ENCODE measurements at regions not wholly inside any gene's neighbourhood (a gene's known extent, or its start where the extent isn't known, plus 50 kb on each side); places are given as distances from the start of the nearest gene placed in this dataset.

GRCh38 chr6:21968411-21968810 lies 328.4 kb downstream of the PRL start:
- DNase-seq: no peak

DNA sequence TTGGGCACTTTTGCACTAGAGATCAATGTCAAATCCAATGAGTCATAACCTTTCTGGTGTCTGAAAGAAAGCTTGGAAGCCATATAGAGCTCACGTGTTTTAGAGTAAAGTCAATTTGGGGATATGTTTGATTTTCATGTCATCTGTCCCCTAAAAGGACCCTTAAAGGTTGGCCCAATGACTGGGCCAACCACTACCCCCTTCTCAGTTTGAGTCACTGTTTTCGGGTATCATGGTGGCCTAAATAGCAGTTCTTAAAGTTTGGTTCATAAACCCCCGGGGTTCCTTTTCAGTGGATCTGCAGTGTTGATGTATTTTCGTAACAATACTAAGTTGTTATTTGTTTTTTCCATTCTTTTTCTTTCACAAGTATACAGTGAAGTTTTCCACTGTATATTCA lies 327.6 kb downstream of the PRL start:
- no peak for DNase-seq

- no peak for DNase-seq
Measured at GRCh38 chr6:21970569-21971300, 326.1 kb downstream of the PRL start.

GRCh38 chr6:21971541-21971940 lies 325.3 kb downstream of the PRL start:
- DNase-seq: no peak

DNA sequence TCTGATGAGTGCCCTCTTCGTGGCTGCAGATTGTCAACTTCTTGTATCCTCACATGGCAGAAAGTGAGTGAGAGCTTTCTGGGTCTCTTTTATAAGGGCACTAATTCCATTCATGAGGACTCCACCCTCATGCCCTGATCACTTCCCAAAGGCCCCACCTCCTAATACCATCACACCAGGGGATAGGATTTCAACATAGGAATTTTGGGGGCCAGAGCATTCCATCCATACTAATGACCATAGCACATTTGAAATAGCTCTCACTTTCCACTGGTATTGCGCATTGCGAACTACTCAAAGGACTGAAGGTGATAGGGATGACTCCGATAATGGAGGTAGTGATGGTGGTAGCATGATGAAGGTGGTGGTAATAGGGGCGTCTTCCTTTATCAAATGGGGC lies 324.3 kb downstream of the PRL start:
- DNase-seq: no peak

- DNase-seq: no peak
Measured at GRCh38 chr6:21977346-21977745, 319.5 kb downstream of the PRL start.

- no peak for DNase-seq
Measured at GRCh38 chr6:21981235-21981833, 315.5 kb downstream of the PRL start.

GRCh38 chr6:21984135-21984534 lies 312.7 kb downstream of the PRL start:
- no peak for DNase-seq

DNA sequence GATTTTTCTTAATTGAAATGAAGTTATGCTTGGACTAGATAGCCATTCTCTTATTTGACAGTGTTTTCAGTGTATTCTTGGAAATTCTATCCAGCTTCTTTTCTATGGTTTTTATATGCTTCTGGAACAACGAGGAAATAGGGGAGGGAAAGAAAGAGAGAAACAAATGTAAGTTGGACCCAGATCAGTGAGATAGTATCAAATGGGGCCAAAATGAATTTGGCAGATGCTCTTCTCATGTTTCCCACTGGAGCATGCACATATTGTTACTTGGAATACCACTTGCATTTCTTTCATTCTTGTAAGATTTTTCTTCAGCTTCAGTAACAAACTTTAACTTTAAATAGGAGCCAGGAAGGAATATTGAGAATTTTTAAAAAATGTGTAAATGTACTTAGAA lies 312.3 kb downstream of the PRL start:
- peak; percentile 40 for DNase-seq

GRCh38 chr6:21985904-21986303 lies 310.9 kb downstream of the PRL start:
- no peak for DNase-seq

DNA sequence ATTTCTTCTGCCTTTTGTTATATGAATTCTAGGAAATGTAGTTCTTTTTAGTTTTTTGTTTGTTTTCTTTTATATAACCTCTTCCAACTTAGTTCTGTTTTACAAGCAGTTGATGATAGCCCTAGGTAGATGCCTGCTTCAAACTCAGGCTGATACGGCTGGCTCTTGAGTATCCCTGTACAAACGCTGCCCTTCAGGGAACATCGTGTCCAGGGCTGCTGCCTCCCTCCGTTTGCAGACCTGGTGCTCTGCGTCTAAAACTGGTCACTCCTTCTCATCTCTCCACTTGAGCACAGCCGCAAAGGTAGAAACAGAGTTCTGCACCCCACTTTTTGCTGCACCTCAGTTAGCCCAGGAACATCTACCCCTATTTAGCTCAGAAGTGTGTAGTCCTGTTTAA lies 310.1 kb downstream of the PRL start:
- no peak for DNase-seq

GRCh38 chr6:21987501-21987957 lies 309.3 kb downstream of the PRL start:
- DNase-seq: peak; percentile 91

GRCh38 chr6:21990577-21990976 lies 306.3 kb downstream of the PRL start:
- DNase-seq: no peak

DNA sequence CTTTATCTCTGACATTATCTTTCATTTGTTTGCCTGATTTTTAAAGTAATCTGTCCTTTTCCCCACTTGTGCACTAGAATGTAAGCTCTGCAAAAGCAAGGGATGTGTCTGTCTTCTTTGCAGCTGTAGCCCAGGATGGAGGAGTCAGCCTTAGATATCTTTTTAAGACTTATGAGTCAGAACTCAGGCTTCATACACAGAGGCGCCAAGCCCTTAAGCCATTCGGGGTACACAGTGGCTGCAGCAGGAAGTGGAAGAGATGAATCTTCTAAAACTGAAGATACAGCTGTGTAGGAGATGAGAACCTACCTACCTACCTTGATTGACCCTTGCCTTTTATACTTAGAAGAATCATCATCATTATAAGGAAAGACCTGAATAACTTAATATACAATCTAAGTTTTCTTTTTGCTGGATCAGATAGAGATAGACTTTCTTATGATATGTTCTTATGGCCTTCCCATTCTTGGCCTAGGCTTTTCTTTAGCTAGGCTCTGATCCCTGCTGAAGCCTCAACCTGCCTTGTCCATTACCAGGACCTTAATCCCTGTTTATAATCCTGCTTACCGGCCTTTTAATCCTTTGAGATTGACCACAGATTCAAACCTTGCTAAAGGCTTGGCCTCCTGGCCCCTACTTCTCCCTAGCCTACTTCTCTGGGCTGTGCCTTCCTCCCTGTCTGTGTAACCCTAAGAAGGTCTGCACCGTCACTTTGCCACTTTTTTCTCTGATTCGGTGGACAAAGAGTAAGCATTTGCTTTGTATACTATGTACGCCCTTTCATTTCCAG lies 304.5 kb downstream of the PRL start:
- DNase-seq: peak; percentile 74

GRCh38 chr6:21993841-21994240 lies 303.0 kb downstream of the PRL start:
- DNase-seq: no peak

DNA sequence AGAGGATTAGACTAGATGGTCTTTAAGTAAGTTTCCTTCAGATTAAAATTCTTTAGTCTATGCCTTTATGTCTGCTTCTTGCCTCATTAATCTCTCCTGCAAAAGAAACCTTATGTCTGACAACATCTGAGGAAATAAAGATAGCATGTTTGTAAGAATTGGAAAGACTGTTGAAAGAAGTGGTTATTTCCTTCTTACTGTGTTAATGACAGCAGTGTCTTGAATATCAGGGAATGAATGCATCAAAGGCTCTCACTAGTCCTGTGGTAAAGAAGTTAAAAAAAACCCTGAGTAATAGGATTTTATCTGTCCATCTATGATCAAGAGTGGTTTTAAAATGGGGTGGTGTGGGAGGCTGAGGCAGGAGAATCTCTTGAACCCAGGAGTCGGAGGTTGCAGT lies 302.0 kb downstream of the PRL start:
- no peak for DNase-seq

- no peak for DNase-seq
Measured at GRCh38 chr6:21995318-21995717, 301.5 kb downstream of the PRL start.

DNA sequence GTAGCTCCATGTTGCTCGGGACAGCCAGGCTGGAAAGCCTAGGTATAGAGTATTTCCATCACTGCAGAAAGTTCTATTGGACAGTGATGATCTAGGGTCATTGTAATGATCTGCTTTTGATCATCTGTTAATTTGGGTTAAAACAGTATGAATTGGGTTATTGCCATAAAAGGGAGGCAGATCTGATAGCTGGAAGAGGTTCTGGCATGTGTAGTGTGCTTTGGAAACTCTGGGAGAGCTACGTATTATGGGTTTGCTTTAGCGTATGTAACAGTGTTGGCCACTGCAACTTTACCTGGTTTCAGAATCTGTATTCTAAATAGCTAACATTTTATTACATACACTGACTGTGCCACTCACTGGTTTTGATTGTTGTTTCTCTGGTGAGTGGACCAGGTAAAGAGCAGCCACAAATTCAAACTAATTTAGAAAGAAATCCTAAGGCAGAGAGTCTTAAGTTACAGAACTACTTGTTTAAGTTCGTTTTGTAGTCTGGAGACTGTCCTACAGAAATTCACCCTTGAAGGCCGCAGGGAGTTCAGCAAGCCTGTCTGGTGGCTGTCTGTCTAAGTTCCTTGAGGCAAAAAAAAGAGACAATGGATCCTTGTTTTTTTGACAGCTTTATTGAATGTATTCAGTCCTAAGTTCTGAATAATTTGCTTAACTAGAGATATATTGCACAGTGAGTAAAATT lies 300.3 kb downstream of the PRL start:
- no peak for DNase-seq

GRCh38 chr6:21997119-21998037 lies 299.5 kb downstream of the PRL start:
- peak; percentile 56 for DNase-seq

DNA sequence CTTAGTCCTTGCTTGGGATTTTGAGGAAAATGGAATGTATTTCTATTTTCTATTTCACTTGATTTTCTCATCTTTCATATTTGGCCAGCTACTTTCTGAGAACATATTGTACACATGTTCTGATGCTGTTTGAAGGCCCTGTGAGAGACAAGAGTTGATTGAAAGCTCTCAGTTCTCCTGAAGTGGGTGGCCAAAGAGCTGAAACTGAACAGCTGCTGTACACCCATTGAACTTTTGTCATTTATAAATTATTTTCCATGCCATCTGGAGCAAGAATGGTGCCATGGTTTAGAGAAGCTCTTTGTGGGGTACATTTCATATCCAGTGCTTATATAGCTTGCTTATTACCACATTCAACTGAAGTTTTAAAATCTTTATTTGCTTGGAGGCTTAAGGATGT lies 298.3 kb downstream of the PRL start:
- no peak for DNase-seq

GRCh38 chr6:21999012-21999528 lies 297.8 kb downstream of the PRL start:
- DNase-seq: peak; percentile 87

DNA sequence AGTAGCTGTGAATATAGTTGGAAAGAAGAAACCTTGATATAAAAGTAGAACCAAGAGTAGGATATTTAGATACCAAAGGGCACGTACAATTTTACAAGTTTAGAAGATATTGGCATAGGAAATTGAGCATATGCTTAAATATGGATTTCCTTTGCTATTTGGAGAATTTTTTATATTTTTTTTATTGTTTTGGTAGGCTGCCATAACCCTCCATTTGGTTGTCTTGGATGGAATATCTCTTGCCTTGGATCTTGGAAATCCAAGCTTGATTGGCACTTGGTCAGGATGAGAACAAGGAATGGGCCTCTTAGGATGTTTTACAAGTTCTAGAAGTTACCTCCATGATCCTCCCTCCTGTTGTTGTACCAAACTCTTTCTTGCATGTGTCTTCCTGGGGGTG lies 297.1 kb downstream of the PRL start:
- DNase-seq: no peak
